HUES48 (cell line): ENCODE measurements at regions not wholly inside any gene's neighbourhood (a gene's known extent, or its start where the extent isn't known, plus 50 kb on each side); places are given as distances from the start of the nearest gene placed in this dataset.
"Not testable (repeated sequence)": the region's sequence is repeated elsewhere in the genome, so short reads cannot be mapped to it uniquely, and the experiment has no call there.

Experiments used
- H3K27ac ChIP-seq: one replicate; pipeline ENCODE4 v1.7.0; 2013; ENCODE audit warnings: low read depth, low read length, inconsistent platforms
- H3K27me3 ChIP-seq: 2 replicates; pipeline ENCODE4 v1.6.1; 2013; ENCODE audit warnings: mild to moderate bottlenecking, low read length; ENCODE audit not compliant: control insufficient read depth, insufficient read depth
- H3K36me3 ChIP-seq: 2 replicates; pipeline ENCODE4 v1.6.1; 2013; ENCODE audit warnings: low read length; ENCODE audit not compliant: control insufficient read depth, insufficient read depth
- H3K4me1 ChIP-seq: 2 replicates; pipeline ENCODE4 v1.6.1; 2013; ENCODE audit warnings: mild to moderate bottlenecking, low read length; ENCODE audit not compliant: control insufficient read depth, insufficient read depth
- H3K4me3 ChIP-seq: 2 replicates; pipeline ENCODE4 v1.5.1; 2013; ENCODE audit warnings: mild to moderate bottlenecking, low read depth, low read length
- H3K9ac ChIP-seq: 2 replicates; pipeline ENCODE4 v1.6.1; 2013; ENCODE audit warnings: mild to moderate bottlenecking, low read depth, low read length, moderate library complexity
- H3K9me3 ChIP-seq: 2 replicates; pipeline ENCODE4 v1.6.1; 2013; ENCODE audit warnings: low read length; ENCODE audit not compliant: control insufficient read depth, insufficient read depth

DNA sequence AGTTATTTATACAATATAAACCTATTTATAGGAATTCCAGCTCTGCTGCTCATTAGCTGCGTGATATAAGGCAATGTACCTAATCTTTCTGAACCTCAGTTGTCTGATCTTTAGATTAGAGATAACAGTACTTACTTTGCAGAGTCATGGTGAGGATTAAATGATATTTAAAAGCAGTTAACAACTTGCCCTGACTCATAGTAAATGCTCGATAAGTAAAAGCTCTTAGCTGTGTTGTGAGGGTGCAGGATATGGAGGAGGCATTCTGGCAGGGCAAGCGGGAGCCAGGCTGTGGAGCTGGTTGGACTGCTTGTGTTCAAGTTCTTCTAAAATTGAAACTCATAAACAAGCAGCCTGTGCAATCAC lies 140.0 kb upstream of the PRICKLE1 start:
- Histone ChIP-seq H3K27ac (no peak overlapping the region), H3K4me1 (no peaks in the 10 kb centered on the region), H3K9ac (no peak overlapping the region), H3K36me3 (no peaks in the 10 kb centered on the region), H3K4me3 (no peak overlapping the region), H3K9me3 (peaks cover 14% of the 10 kb centered on the region), H3K27me3 (no peaks in the 10 kb centered on the region)

DNA sequence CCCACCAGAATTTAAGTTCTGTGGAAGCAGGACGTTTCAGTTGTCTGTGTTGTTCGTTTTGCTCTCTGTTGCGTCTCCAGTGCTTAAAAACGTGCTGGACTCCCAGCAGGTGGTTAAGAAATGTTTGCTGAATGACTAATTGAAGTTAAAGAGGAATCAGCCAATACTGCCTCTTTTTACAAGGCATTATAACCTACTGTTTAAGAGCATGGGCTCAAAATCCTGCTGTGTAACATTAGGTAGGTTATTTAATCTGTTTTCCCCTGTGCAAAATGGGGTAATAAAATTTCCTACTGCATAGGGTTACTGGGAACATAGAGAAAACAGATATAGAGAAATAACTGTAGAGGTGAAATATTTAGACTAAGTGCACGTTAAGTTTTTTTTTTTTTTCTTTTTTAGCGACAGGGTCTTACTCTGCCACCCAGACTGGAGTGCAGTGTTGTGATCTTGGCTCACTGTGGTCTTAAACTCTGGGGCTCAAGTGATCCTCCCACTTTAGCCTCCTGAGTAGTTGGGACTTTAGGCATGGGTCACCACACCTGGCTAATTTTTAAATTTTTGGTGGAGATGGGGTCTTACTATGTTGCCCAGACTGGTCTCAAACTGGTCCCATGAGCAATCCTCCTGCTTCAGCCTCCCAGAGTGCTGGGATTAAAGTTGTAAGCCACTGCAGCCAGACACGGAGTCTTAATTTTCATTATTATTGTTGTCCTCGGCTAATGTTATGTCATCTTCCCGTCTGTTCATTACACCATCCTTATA lies 139.4 kb upstream of the PRICKLE1 start:
- Histone ChIP-seq H3K27ac (no peak overlapping the region), H3K9me3 (peaks cover 14% of the 10 kb centered on the region), H3K36me3 (no peaks in the 10 kb centered on the region), H3K4me3 (no peak overlapping the region), H3K27me3 (no peaks in the 10 kb centered on the region), H3K4me1 (no peaks in the 10 kb centered on the region), H3K9ac (no peak overlapping the region)

DNA sequence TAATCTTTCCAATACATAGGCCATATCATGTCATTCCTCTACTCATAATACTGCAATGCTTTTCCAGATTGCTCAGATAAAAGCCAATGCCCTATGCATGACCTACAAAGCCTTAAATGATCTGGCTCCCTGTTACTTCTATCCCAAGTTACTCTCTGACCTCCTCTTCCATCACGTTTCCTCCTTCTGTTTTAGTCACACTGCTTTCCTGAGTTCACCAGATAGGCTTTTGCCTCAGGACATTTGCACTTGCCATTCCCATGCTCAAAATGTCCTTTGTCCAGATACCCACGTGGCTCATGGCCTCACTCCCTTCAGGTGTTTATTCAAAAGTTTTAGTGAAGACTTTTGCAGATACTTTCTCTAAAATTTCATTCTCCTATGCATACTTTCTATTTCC lies 138.7 kb upstream of the PRICKLE1 start:
- Histone ChIP-seq H3K27me3 (no peaks in the 10 kb centered on the region), H3K36me3 (no peaks in the 10 kb centered on the region), H3K27ac (no peak overlapping the region), H3K4me1 (no peaks in the 10 kb centered on the region), H3K9me3 (peaks cover 14% of the 10 kb centered on the region), H3K4me3 (no peak overlapping the region), H3K9ac (no peak overlapping the region)

DNA sequence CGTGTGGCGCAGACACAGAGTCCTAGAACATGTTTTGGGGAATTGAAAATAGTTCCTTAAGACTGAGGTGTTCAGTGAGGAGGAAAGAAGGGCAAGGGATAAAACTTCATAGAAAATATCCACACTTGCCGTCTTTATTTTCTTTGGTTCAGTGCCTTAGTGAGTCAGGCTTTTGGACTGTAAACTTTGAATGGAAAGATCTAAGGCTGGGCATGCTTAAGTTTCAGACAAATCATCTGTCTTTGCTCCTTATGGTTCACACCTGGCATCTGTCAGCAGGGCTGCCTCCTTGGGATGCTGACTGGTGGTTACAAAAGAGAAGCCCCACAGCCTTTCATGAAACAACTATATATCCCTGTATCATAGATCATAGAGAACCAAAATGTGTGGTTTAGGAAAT lies 136.3 kb upstream of the PRICKLE1 start:
- no peak overlapping the region for H3K4me3 ChIP-seq
- no peak overlapping the region for H3K27ac ChIP-seq

DNA sequence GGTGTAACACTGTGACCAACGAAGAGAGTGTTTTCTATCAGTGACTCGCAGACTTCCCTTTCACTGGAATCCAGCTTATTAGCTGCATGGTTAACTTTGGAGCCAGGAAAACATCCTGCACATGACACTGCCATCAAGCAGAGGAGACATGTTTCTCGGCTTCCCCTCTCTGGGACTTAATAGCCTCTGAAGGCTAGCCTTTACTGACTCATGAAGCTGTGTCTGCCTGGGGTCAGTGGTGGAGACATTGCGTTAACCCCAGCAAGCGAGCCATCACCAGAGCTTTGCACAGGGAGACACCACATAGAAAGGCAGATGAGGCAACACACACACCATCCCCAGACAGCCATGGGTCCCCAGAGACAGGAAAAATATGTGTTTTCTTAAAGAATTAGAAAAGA lies 126.9 kb upstream of the PRICKLE1 start:
- H3K9ac ChIP-seq: no peak overlapping the region
- H3K4me1 ChIP-seq: no peaks in the 10 kb centered on the region
- no peaks in the 10 kb centered on the region for H3K9me3 ChIP-seq
- no peaks in the 10 kb centered on the region for H3K36me3 ChIP-seq
- no peak overlapping the region for H3K4me3 ChIP-seq
- H3K27me3 ChIP-seq: no peaks in the 10 kb centered on the region
- no peak overlapping the region for H3K27ac ChIP-seq

More for the DNA sequence above, 136.3 kb upstream of the PRICKLE1 start:
- Histone ChIP-seq H3K4me1 (no peaks in the 10 kb centered on the region), H3K36me3 (no peaks in the 10 kb centered on the region), H3K9ac (no peak overlapping the region), H3K9me3 (peaks cover 14% of the 10 kb centered on the region), H3K27me3 (no peaks in the 10 kb centered on the region)

DNA sequence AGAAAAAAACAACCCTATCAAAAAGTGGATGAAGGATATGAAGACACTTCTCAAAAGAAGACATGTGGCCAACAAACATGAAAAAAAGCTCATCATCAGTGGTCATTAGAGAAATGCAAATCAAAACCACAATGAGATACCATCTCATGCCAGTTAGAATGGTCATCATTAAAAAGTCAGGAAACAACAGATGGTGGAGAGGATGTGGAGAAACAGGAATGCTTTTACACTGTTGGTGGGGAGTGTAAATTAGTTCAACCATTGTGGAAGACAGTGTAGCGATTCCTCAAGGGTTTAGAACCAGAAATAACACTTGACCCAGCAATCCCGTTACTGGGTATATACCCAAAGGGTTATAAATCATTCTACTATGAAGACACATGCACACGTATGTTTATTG lies 124.0 kb upstream of the PRICKLE1 start:
- H3K27ac ChIP-seq, H3K27me3 ChIP-seq, H3K4me3 ChIP-seq, H3K36me3 ChIP-seq, H3K9ac ChIP-seq, H3K4me1 ChIP-seq, H3K9me3 ChIP-seq: not testable (repeated sequence)

DNA sequence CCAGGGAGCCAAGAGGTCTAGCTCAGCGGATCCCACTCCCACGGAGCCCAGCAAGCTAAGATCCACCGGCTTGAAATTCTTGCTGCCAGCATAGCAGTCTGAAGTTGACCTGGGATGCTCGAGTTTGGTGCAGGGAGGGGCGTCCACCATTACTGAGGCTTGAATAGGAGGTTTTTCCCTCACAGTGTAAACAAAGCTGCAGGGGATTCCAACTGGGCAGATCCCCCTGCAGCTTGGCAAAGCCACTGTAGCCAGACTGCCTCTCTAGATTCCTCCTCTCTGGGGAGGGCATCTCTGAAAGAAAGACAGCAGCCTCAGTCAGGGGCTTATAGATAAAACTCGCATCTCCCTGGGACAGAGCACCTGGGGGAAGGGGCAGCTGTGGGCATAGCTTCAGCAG lies 118.8 kb upstream of the PRICKLE1 start:
- H3K4me3 ChIP-seq, H3K27ac ChIP-seq, H3K36me3 ChIP-seq, H3K4me1 ChIP-seq, H3K9me3 ChIP-seq, H3K9ac ChIP-seq, H3K27me3 ChIP-seq: not testable (repeated sequence)

DNA sequence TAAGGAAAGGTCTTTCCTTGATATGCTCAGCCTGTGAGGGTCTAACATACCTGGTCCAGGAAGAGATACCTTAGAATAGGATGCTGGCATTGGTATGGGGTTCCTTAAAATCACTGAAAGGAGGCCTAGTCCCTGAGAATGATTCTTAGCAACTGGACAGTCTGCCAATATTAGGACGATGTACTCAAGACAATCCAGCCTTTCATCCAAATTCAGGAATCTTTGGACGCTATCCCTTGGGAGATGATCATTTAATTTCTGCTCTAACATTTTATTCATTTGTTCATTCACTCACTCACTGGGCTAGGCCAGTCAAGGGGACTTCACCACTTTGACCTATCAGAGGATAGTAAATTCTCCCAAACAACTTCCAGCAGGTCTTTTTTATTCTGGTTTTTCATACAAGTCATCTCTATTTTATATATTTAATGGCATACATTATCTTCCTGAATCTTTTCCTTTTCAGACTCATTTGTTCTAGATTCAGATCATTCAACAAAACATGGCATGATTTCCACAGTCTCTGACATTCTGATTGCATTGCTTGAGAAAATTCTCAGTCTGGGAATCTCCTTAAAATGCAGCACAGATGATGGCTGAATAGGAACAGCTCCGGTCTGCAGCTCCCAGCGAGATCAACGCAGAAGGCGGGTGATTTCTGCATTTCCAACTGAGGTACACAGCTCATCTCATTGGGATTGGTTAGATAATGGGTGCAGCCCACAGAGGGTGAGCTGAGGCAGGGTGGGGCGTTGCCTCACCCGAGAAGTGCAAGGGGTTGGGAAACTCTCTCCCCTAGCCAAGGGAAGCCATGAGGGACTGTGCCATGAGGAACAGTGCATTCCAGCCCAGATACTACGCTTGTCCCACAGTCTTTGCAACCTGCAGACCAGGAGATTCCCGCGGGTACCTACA lies 118.0 kb upstream of the PRICKLE1 start:
- H3K4me1 ChIP-seq: no peaks in the 10 kb centered on the region; the same call in 1 of the 2 replicates
- no peak overlapping the region for H3K9ac ChIP-seq
- H3K4me3 ChIP-seq: no peak overlapping the region
- H3K36me3 ChIP-seq: no peaks in the 10 kb centered on the region
- H3K27me3 ChIP-seq: no peaks in the 10 kb centered on the region
- H3K9me3 ChIP-seq: no peaks in the 10 kb centered on the region
- H3K27ac ChIP-seq: no peak overlapping the region

DNA sequence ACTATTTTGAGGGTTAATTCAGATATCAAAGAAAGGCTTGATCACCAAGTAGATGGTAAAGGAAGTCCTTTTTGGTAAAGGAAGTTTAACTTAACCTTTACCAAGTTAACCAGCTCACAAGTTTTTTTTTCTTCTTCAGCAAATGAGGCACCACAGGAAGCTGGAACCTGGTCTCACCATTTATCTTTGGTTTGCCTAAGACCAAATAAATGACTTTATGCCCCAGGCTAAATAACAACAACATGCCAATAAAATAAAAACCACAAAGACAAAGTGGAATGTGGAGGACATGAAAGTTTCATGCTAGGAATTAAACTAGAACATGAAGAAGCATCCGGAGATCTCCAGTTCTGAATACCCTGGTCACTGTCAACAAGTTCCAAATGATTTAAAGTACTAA lies 116.8 kb upstream of the PRICKLE1 start:
- H3K27me3 ChIP-seq: no peaks in the 10 kb centered on the region
- H3K27ac ChIP-seq: no peak overlapping the region
- H3K36me3 ChIP-seq: no peaks in the 10 kb centered on the region
- H3K4me3 ChIP-seq: no peak overlapping the region
- H3K4me1 ChIP-seq: no peaks in the 10 kb centered on the region; the same call in 1 of the 2 replicates
- H3K9me3 ChIP-seq: no peaks in the 10 kb centered on the region
- H3K9ac ChIP-seq: no peak overlapping the region

DNA sequence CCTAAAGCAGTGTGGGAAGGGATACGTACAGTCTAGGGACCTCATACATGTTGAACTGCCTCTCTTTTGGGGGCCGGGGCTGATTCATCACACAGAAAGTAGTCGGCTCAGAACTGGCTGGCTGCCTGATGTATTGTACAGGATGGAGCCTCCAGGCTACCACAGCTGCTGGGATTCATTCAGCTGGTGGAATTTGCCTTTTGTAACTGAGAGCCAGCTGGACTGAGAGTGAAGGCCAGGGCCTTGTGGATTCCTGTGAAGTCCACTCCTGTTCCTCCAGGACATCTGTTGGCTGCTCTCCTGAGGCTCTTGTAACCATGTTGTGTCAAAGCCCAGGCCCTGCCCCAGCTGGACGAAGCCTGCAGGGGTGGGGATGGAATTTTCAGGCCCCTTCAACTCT lies 116.3 kb upstream of the PRICKLE1 start:
- H3K9me3 ChIP-seq: no peaks in the 10 kb centered on the region
- H3K36me3 ChIP-seq: no peaks in the 10 kb centered on the region
- no peak overlapping the region for H3K27ac ChIP-seq
- no peak overlapping the region for H3K4me3 ChIP-seq
- no peaks in the 10 kb centered on the region for H3K27me3 ChIP-seq
- no peaks in the 10 kb centered on the region; the same call in 1 of the 2 replicates for H3K4me1 ChIP-seq
- no peak overlapping the region for H3K9ac ChIP-seq

DNA sequence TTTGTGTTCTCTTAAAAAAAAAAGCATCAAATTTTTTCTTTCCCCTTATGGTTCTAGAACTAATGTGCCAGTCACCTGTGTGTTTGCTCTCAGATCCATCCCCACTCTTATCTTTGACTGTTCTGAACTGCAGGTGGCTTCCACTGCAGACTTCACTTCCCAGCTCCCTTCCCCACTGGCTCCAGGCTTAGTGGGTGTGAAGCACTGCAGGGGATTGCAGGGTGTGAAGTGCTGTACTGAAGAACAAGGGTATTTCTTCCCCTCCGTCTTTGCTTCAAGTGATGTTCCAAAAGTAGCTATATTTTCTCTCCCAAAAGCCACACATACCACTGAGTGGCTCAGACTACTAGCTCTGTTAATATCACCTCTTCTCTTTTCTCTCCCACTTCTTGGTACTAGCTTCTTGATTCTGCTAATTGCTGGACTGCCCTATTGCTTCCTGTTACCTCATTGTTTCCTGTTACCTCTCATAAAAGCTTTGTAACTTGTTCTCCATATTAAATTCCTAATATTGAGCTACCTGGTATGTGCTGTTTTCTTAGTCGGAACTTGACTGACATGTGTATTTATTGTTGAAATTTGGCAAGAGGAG lies 115.4 kb upstream of the PRICKLE1 start:
- Histone ChIP-seq H3K9ac (no peak overlapping the region), H3K9me3 (no peaks in the 10 kb centered on the region)

More for the DNA sequence above, 115.4 kb upstream of the PRICKLE1 start:
- no peaks in the 10 kb centered on the region for H3K36me3 ChIP-seq
- no peak overlapping the region for H3K4me3 ChIP-seq
- H3K27me3 ChIP-seq: no peaks in the 10 kb centered on the region
- H3K4me1 ChIP-seq: no peaks in the 10 kb centered on the region; the same call in 1 of the 2 replicates
- H3K27ac ChIP-seq: no peak overlapping the region
